Stimulated activated CD4-positive, alpha-beta T cell treated with anti-CD3 and anti-CD28 coated beads, Interleukin-1b, Interleukin-23, amount 100 ng/mL, for 4 hours (primary cell): ENCODE measurements at regions not wholly inside any gene's neighbourhood (a gene's known extent, or its start where the extent isn't known, plus 50 kb on each side); places are given as distances from the start of the nearest gene placed in this dataset.

Experiments used
- DNase-seq, 2 donors: peaks; one replicate each; pipeline ENCODE4 v3.0.0-alpha.2; 2020; ENCODE audit warnings: low read depth in 2 of 2

DNA sequence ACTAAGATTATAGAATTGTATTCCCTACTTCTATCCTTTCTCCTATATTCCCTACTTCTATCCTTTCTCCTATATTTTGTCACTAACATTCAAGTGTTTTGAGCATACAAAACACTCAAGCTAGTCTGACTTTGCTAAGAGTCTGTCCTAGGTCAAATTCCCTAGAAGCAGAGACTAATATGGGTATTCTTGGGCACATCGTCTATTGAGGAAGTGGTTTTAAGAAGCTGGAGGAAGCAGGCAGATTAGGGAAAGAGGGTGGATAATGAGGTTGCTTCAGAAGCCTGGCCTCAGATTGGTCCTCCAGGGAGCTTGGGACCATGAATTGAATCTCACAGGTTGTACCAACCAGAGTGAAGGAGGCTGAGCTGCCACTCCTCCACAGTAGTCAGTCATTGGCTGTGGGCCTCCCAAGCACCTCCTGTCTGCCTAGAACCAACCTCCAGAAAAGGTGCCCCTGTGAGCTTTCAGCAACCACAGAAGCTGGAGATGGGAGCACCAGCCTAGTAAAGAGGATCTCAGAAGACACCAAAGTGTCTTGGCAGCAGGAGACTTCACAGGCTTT lies 295.9 kb upstream of the PHF14 start:
- DNase-seq = no peak

- DNase-seq = no peak
These were observed 289.1 kb upstream of the PHF14 start for GRCh38 chr7:10684606-10685005.

DNA sequence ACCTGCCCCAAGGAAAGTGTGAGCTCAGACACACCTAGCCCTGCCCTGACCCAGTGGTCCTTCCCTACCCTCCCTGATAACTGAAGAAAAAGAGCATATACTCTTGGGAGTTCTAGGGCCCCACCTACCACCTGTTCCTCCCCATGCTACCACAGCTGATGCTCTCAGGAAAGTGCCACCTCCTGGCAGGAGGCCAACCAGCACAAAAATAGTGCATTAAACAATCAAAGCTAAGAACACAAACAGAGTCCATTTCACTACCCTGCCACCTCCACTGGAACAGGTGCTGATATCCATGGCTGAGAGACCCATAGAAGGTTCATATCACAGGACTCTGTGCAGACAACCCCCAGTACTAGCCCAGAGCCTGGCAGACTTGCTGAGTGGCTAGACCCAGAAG lies 288.6 kb upstream of the PHF14 start:
- DNase-seq = no peak

GRCh38 chr7:10688544-10688943 lies 285.1 kb upstream of the PHF14 start:
- no peak for DNase-seq

DNA sequence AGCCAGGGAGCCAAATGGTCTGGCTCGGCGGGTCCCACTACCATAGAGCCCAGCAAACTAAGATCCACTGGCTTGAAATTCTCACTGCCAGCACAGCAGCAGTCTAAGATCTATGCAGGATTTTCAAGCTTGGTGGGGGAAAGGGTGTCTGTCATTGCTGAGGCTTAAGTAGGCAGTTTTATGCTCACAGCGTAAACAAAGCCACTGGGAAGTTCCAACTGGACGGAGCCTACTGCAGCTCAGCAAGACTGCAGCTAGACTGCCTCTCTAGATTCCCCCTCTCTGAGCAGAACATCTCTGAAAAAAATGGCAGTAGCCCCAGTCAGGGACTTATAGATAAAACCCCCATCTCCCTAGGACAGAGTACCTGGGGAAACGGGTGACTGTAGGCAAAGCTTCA lies 277.6 kb upstream of the PHF14 start:
- no peak for DNase-seq

GRCh38 chr7:10703059-10703458 lies 270.6 kb upstream of the PHF14 start:
- DNase-seq = no peak

DNA sequence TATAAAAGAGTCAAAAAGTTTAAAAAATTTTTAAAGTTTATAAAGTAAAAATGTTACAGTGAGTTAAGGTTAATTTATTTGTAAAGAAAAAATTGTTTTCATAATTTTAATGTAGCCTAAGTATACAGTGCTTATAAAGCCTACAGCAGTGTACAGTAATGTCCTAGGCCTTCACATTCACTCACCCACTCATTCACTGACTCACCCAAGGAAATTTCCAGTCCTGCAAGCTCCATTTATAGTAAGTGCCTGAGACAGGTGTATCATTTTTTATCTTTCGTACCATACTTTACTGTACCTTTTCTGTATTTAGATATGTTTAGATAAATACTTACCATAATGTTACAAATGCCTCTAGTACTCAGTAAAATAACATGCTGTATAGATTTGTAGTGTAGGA lies 269.7 kb upstream of the PHF14 start:
- DNase-seq = no peak

- DNase-seq = no peak
These were observed 269.0 kb upstream of the PHF14 start for GRCh38 chr7:10704653-10705052.

DNA sequence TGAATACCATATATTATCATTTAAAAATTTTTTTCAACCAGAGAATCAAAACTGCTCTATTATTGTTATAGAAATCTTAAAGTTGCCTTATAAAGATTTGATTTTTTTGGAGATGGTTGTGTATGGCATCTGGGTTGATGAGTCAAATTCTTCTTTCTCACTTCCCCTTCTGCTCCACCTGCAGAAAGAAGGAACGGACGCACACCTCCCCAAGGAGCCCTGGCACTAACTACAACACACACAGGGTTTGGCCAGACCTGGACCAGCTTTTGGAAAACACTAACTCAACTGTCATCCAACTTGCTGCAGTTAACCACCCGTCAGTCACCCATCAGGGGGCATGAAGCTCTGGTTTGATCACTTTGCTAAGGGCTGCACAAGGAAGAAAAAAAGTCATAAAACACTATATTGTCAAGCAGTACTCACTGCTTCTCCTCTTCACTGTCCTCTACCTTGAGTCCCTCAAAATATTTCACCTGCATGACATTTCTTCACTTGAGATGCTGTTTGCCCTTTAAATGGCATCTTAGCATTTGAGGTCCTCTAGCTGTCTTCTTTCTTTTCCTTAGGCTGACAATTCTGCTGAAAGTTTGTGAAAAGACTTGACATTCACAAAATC lies 266.7 kb upstream of the PHF14 start:
- DNase-seq = no peak

DNA sequence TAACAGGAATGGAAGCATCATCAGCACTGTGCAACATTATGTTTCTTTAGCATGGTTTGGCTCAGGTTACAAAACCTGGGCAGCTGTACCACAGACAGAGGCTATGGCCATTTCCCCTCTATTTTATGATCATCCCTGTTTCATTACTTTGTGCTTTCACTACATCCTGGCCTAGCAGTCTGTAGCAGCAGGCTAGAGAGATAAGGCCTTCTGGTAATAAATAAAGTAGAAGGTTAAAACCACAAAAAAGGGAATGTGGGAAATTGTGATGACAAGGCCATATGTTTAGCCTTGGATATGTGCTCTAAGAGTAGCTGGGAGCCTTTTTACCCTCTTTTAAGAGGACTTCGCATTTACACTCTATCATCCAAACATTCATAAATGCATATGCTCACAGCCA lies 266.2 kb upstream of the PHF14 start:
- DNase-seq = no peak

DNA sequence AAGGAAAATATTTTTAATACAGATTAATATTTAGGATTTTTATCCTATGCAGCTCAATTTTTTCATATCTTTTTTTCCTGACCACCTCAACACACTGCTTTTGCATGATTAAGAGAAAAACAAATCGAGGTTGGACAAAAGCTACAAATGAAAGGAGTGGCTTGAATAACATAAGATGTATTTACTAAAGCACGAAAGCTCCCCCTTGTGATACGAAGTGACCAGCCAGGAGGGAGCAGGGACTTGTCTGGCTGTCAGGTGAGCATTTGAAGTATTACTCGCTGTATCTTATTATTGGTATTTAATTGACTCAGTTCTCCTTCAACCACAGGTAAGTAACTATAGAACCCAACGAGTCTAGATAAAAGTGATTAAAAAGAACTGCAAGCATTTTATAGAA lies 265.2 kb upstream of the PHF14 start:
- no peak for DNase-seq

GRCh38 chr7:10718768-10719167 lies 254.9 kb upstream of the PHF14 start:
- no peak for DNase-seq

GRCh38 chr7:10720042-10720441 lies 253.6 kb upstream of the PHF14 start:
- no peak for DNase-seq

- DNase-seq = no peak
These were observed 252.4 kb upstream of the PHF14 start for GRCh38 chr7:10721289-10721688.

GRCh38 chr7:10723832-10724231 lies 249.8 kb upstream of the PHF14 start:
- DNase-seq = no peak

GRCh38 chr7:10724449-10724848 lies 249.2 kb upstream of the PHF14 start:
- no peak for DNase-seq

DNA sequence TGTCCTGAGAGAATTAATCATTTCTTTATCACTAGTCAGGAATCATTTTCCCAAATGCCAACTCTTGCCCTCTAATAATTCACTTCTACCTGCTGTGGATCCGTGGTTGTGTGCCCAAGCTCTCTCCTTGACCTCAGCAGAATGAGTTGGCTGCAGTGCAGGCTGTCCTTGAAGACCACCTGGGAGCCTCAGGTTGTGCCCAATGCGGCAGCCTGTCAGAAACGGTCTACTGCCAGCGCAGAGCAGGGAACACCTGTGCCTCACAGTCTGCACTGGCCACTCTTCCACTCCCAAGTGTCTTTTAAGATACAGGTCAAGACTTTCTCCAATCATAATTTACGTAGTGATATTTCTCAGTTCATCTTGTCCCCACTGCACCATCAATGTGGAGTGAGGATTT lies 246.0 kb upstream of the PHF14 start:
- DNase-seq = no peak

DNA sequence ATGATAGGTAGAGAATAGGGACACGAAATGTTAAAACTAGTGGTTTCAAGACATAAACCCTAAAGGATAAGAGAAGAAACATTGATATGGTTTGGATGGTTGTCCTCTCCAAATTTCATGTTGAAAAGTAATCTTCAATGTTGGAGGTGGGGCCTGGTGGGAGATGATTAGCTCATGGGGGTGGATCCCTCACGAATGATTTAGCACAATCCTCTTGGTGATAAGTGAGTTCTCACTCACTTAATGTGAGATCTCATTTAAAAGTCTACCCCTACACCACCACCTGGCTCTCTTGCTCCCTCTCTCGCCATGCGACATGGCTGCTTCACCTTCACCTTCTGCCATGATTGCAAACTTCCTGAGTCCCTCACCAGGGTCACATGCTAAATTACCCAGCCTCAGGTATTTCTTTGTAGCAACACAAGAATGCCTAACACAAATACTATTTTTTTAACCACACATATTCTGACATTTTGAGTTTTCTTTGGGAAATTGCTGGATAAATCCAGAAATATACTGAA lies 242.4 kb upstream of the PHF14 start:
- DNase-seq = no peak

- DNase-seq = no peak
These were observed 239.9 kb upstream of the PHF14 start for GRCh38 chr7:10733747-10734146.

- DNase-seq = no peak
These were observed 239.1 kb upstream of the PHF14 start for GRCh38 chr7:10734595-10734994.

- no peak for DNase-seq
These were observed 234.3 kb upstream of the PHF14 start for GRCh38 chr7:10739401-10739800.

DNA sequence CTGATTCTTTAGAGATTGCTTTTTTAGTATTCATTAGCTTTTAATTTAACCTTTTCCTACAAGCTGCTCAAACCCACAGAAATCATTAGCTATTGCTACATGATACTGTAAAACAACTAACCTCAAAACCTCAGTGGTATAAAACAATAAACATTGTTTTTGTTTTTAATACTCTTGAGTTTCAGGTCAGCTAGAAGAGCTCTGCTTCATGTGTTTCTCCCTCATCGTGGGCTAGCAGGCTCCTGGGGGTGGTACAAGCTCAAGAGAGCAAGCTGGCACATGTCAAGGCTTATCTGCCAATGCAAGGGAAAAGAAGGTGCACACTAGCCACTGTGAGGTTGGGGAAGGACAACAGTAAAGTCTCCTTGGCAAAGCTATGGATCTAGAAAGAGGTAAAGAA lies 232.9 kb upstream of the PHF14 start:
- DNase-seq = no peak

DNA sequence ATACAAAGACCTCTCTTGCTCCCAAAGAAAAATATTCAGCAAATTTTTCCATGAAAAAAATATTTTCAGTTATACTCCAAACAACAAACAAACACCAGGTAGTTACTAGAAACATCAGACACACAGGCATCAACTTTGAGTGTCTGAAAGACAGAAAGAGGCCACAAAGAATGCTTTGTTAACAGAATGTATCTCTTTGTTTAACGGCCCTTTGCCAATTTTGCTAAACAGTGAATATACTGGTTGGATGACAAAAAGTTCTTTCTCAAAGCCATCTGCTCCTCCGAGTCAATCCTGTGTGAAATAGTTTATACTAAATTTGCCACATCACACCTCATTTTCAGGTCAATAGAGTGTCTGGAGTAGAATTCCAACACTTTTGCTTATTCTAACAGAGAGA lies 216.7 kb upstream of the PHF14 start:
- DNase-seq = no peak

DNA sequence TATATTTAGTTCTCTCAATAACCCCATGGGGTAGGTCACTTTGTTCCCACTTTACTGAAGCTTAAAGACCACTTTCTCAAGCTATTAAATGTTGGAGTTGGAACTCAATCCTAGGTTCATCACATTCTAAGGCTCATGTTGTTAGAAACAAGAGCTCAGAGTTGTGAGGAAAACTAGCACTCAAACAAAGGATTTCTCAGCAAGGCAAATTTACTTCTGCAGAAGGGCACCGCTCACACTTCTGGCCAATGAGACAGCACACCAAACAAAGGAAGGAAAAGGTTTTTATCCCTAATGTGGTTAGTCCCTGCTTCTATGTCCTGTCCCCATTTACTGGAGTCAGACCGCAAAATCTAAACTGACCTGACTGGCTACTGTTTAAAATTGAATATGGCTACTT lies 214.6 kb upstream of the PHF14 start:
- no peak for DNase-seq
